NCI-H1694 (cell line): ENCODE measurements at regions not wholly inside any gene's neighbourhood (a gene's known extent, or its start where the extent isn't known, plus 50 kb on each side); places are given as distances from the start of the nearest gene placed in this dataset.
"Not testable (repeated sequence)": the region's sequence is repeated elsewhere in the genome, so short reads cannot be mapped to it uniquely, and the experiment has no call there.

Experiments
- DNase-seq: peaks from one replicate; lab custom pipeline; 2025; lab: John Stamatoyannopoulos, UW

GRCh38 chr5:112472614-112473013 is 53.5 kb upstream of the EPB41L4A start:
- no peak for DNase-seq

GRCh38 chr5:112473989-112474388 is 54.9 kb upstream of the EPB41L4A start:
- no peak for DNase-seq

DNA sequence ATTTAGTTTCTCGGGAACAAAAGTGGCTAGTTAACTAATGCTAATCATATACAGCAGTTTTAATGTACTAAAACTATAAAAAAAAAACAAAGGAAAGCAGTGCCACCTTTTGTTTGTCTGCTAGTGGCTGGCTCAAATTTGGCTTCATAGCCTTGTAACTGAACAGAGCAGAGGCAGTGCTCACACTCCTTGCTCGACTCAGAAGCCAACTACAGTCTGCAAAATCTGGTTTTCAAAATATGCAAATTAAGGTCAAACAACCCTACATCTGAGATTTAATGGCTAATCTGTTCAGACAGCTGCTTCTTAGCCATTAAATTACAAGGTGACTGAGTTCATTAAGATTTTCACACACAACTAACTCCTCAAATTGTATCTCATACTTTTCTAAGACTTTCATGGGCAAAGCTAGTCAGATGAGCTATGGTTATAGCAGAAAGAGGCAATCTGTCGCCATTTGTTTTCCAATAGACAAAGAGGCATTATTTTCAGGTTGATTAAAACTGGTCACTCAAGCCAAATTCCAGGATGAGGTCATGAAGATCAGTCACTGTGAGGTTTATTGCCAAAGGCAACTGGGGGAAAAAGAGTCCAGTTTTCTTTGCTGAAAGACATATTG is 56.8 kb upstream of the EPB41L4A start:
- DNase-seq = no peak

- no peak for DNase-seq
Observed at GRCh38 chr5:112479418-112479817, 60.3 kb upstream of the EPB41L4A start.

DNA sequence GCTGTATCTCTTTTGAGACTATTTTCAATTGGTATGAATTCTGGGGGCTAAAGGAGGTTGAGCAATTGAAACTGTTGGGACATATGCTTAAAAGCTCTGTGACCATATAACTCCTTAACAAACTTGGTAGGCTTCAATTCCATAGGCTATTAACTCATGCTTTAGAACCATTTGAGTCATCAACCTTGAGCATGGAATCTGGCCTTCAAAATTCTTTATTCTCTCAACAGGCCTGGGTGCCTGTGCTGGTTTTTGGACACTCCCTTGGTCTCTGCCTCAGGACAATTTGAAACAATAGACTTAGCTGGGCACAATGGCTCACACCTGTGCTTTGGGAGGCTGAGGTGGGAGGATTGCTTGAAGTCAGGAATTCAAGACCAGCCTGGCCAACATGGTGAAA is 61.4 kb upstream of the EPB41L4A start:
- DNase-seq = no peak

- DNase-seq = no peak
Observed at GRCh38 chr5:112483704-112484103, 64.6 kb upstream of the EPB41L4A start.

DNA sequence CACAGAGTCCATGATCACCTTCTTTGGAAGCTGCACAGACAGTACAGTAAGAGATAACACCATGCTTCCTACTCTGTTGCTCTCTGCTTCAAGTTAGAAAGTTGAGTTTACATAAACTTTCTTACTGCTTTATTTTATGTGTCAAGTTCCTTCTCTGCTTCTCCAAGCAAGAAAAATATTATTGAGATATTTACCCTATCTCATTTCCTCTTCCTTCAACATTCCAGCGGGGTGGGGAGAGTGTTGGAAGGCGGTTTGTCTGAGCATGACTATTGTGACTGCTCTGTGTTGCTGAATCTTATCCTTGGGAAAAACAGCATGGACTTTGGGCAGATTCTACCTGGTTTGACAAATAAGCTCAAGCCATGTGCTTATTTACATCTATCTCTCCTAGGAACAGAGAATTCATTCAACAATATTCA is 66.9 kb upstream of the EPB41L4A start:
- DNase-seq = no peak

DNA sequence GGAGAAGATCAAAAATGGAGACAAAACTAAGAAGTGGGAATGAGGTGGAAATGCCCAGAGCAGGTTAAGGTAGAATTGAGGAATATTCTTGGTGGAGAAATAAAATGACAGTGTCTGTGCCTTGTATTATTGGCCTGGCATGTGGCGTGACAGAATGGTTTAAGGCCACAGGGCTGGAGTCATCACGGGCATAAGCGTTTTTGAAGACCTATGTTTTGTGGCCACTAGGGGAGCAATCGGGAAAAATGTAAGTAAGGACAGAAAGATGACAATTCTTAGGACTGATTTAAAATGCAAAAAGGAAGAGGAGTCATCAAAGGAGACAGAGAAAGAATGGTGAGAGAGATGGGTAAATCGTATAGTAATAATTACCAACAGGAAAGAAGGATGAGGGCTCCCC is 72.2 kb upstream of the EPB41L4A start:
- DNase-seq = no peak

DNA sequence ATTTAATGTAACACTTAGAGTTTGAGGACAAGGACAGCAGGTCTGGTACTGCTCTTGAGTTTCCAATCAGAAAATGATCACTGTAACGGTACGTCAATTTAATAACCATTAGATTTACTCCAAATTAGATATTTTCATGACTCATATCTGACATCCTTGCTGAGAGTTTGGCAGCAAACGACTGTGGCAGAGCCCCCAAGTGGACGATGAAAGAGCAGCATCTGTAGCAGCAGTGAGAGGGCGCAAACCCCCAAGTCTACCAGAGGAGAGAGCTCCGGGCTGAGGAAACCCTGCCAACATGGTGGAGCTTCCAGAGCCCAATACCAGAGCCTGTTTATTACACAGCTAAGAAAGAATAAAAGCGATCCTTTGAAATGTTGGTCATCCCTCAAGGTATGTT is 73.2 kb upstream of the EPB41L4A start:
- peak; percentile 72 for DNase-seq

DNA sequence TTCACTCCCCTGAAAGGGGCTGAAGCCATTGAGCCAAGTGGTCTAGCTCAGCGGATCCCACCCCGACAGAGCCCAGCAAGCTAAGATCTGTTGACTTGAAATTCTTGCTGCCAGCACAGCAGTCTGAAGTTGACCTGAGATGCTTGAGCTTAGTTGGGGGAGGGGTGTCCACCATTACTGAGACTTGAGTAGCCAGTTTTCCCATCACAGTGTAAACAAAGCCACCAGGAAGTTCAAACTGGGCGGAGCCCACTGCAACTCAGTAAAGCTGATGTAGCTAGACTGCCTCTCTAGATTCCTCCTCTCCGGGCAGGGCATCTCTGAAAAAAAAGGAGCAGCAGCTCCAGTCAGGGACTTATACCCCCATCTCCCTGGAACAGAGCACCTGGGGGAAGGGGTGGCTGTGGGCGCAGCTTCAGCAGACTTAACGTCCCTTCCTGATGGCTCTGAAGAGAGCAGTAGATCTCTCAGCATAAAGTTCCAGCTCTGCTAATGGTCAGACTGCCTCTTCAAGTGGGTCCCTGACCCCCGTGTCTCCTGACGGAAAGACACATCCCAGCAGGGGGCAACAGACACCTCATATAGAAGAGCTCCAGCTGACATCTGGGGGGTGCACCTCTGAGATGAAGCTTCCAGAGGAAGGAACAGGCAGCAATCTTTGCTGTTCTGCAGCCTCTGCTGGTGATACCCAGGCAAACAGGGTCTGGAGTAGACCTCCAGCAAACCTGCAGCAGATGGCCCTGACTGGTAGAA is 84.8 kb upstream of the EPB41L4A start:
- DNase-seq = not testable (repeated sequence)

- not testable (repeated sequence) for DNase-seq
Observed at GRCh38 chr5:112509097-112509496, 90.0 kb upstream of the EPB41L4A start.

- DNase-seq = no peak
Observed at GRCh38 chr5:112511920-112512319, 92.8 kb upstream of the EPB41L4A start.

GRCh38 chr5:112512901-112513300 is 93.8 kb upstream of the EPB41L4A start:
- DNase-seq = no peak

- no peak for DNase-seq
Observed at GRCh38 chr5:112514111-112514510, 95.0 kb upstream of the EPB41L4A start.

GRCh38 chr5:112520474-112520873 is 101.4 kb upstream of the EPB41L4A start:
- not testable (repeated sequence) for DNase-seq

GRCh38 chr5:112522891-112523673 is 104.0 kb upstream of the EPB41L4A start:
- not testable (repeated sequence) for DNase-seq

DNA sequence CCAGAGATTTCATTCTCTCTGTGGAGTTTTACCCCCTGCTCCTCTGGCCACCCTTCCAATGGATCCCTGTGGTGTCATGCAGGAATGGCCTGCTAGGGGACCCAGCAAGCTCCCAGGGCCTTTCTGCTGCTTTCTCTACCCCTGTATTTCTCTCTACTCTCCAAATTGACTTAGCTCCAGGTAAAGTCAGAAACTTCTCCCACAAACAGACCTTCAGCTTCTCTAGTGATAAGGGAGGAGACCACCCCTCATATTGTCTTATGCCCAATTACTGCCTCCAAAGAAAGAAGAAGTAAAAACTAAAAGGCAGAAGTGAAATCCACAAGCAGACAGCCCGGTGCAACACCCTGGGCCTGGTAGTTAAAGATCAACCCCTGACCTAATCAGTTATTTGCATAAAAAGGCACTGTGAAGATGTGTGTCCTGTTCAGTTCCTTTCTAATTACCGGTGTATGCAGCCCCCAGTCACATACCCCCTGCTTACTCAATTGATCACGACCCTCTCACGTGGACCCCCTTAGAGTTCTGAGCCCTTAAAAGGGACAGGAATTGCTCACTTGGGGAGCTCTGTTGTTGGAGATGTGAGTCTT is 104.7 kb upstream of the EPB41L4A start:
- not testable (repeated sequence) for DNase-seq

DNA sequence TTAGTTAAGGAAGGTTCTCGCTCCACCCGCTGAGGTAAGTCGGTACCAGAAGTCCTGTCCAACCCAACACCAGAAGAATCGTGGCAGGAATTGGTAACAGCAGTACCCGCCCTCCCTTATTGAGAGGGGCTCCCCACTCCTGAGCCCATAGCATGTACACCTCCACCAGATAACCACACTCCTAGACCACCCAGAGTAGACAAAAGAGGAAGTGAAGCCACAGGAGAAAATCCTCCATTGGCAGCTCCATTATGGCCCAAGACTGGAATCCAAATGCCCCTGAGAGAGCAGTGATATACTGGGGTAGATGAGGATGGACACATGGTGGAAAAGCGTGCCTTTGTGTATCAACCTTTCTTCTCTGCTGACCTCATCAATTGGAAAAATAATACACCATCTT is 106.1 kb upstream of the EPB41L4A start:
- DNase-seq = no peak

GRCh38 chr5:112528928-112529327 is 109.9 kb upstream of the EPB41L4A start:
- no peak for DNase-seq

DNA sequence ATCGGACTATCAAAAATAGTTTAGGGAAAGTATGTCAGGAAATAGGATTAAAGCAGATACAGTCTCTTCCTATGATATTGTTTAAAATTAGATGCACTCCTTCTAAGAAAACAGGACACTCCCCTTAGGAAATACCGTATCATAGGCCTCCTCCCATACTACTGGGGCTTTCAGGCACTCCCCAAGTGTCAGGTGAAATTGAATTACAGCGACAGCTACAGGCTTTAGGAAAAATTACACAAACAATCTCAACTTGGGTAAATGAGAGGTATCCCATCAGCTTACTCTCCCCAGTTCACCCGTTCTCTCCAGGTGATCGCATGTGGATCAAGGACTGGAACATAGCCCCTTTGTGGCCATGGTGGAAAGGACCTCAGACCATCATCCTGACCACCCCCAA is 110.4 kb upstream of the EPB41L4A start:
- no peak for DNase-seq

DNA sequence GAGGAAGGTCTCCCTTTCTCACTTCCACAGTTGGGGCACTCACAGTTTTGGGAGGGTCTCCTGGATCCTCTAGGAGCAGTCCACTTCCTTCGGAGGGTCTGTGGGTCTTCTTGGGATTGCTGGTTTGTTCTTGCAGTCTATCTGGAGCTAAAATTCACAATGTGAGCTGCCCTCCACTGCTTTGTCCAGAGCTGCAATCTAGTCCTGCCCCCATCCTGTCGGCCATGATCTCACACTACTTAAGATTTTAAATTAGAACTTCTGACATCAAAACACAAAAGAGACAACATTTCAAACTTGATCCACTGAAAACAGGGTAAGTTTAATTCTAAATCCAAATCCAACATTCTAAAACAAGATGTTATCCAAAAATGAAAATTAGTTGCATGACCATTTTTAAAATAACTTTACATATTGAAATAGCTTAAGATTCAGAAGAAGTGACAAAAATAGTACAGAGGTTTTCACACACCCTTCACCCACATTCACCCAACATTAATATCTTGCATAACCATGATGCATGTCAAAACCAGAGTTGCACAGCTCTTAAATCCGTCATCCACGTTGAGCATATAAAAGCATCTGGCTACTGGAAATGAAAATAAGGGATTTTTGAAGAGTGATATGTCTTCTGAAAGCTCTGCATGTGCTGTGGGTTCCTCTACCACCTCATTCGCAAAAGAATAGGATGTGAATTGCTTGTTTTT is 113.7 kb upstream of the EPB41L4A start:
- DNase-seq = no peak

DNA sequence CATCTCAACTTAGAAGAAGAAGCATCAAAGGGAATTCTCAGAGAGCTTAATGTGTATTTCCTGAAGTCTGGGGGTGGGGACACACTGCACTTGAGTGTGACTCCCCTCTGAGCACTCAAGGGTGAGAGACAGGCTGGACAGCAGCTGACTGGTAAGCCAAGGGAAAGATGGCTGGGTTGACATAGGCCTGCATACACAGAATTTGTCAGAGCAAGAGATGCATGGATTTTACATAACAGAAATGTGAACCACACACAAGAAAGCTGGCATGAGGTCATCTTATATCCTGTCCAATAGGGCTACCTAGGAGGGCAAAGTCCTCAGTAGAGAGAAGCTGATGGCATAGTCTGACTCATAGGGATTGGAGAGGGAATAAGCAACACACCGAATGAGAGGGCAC is 114.3 kb upstream of the EPB41L4A start:
- no peak for DNase-seq
